HG03520 (cell line): ENCODE measurements at regions not wholly inside any gene's neighbourhood (a gene's known extent, or its start where the extent isn't known, plus 50 kb on each side); places are given as distances from the start of the nearest gene placed in this dataset.

ENCODE experiments used
- ATAC-seq: cut with Tn5 transposase; IDR thresholded peaks from one replicate; pipeline ENCODE4 v1.9.1; 2021; ENCODE audit warnings: mild to moderate bottlenecking, moderate library complexity; ENCODE audit not compliant: unreplicated experiment

GRCh38 chr16:51630076-51630475, 479.0 kb upstream of the SALL1 start:
- no peak for ATAC-seq

- ATAC-seq = no peak
Measured at GRCh38 chr16:51629576-51629975, 478.5 kb upstream of the SALL1 start.

GRCh38 chr16:51624080-51624775, 473.2 kb upstream of the SALL1 start:
- no peak for ATAC-seq

- ATAC-seq = no peak
Measured at GRCh38 chr16:51621610-51622009, 470.5 kb upstream of the SALL1 start.

- ATAC-seq = no peak
Measured at GRCh38 chr16:51615141-51615540, 464.1 kb upstream of the SALL1 start.

GRCh38 chr16:51607201-51607651, 456.2 kb upstream of the SALL1 start:
- no peak for ATAC-seq

- no peak for ATAC-seq
Measured at GRCh38 chr16:51596247-51596646, 445.2 kb upstream of the SALL1 start.

- no peak for ATAC-seq
Measured at GRCh38 chr16:51592535-51593300, 441.6 kb upstream of the SALL1 start.

- no peak for ATAC-seq
Measured at GRCh38 chr16:51592001-51592501, 441.0 kb upstream of the SALL1 start.

GRCh38 chr16:51591480-51591879, 440.4 kb upstream of the SALL1 start:
- no peak for ATAC-seq

- ATAC-seq = no peak
Measured at GRCh38 chr16:51579652-51580360, 428.7 kb upstream of the SALL1 start.

GRCh38 chr16:51577621-51578303, 426.7 kb upstream of the SALL1 start:
- ATAC-seq = no peak

GRCh38 chr16:51576498-51577195, 425.6 kb upstream of the SALL1 start:
- no peak for ATAC-seq

GRCh38 chr16:51573191-51573590, 422.1 kb upstream of the SALL1 start:
- no peak for ATAC-seq

- ATAC-seq = no peak
Measured at GRCh38 chr16:51569203-51569931, 418.3 kb upstream of the SALL1 start.

- no peak for ATAC-seq
Measured at GRCh38 chr16:51567911-51568310, 416.8 kb upstream of the SALL1 start.

- ATAC-seq = no peak
Measured at GRCh38 chr16:51565184-51565583, 414.1 kb upstream of the SALL1 start.

- no peak for ATAC-seq
Measured at GRCh38 chr16:51562891-51563290, 411.8 kb upstream of the SALL1 start.

GRCh38 chr16:51559901-51560300, 408.8 kb upstream of the SALL1 start:
- ATAC-seq = no peak

GRCh38 chr16:51557670-51558069, 406.6 kb upstream of the SALL1 start:
- ATAC-seq = no peak
